ENCODE measurements at regions not wholly inside any gene's neighbourhood (a gene's known extent, or its start where the extent isn't known, plus 50 kb on each side); places are given as distances from the start of the nearest gene placed in this dataset.

- TF ChIP-seq ZC3H11A (IDR thresholded peaks at IDR 0.05) (no peak), CTCF (IDR thresholded peaks at IDR 0.05) (no peak)
These were observed 133.5 kb upstream of the SHH start for GRCh38 chr7:155945670-155946325.
